Activated T-cell treated with anti-CD3 and anti-CD28 coated beads, Interleukin-2, amount 50 U/mL, for 4 hours (primary cell): ENCODE measurements at regions not wholly inside any gene's neighbourhood (a gene's known extent, or its start where the extent isn't known, plus 50 kb on each side); places are given as distances from the start of the nearest gene placed in this dataset.

ENCODE experiments used
- ATAC-seq, 2 donors: fragments of 200-7000 bp; cut with Tn5 transposase; one replicate each; pipeline ENCODE4 v1.10.0; 2021
- DNase-seq: peaks from one replicate; pipeline ENCODE4 v3.0.0-alpha.2; 2020
- H3K27me3 Mint-ChIP-seq: one replicate; pipeline ENCODE4 v1.8.0; 2021; ENCODE audit warnings: low read depth, mixed read lengths
- H3K36me3 Mint-ChIP-seq: one replicate; pipeline ENCODE4 v1.8.0; 2022; ENCODE audit warnings: mixed read lengths; ENCODE audit not compliant: insufficient read depth
- H3K4me1 Mint-ChIP-seq: one replicate; pipeline ENCODE4 v1.8.0; 2021; ENCODE audit warnings: low read depth, mixed read lengths
- H3K4me3 Mint-ChIP-seq: one replicate; pipeline ENCODE4 v1.8.0; 2021; ENCODE audit warnings: mild to moderate bottlenecking, moderate library complexity, mixed read lengths
- H3K9me3 Mint-ChIP-seq: one replicate; pipeline ENCODE4 v1.8.0; 2021; ENCODE audit warnings: mixed read lengths

GRCh38 chr1:166221316-166221715, 54.5 kb upstream of the FAM78B start:
- Mint-ChIP-seq H3K9me3 (peaks cover 35% of the 10 kb centered on the region), H3K36me3 (no peaks in the 10 kb centered on the region), H3K4me1 (no peaks in the 10 kb centered on the region), H3K4me3 (no peak overlapping the region), H3K27me3 (no peaks in the 10 kb centered on the region)
- DNase-seq (no peak), ATAC-seq (no peak)

DNA sequence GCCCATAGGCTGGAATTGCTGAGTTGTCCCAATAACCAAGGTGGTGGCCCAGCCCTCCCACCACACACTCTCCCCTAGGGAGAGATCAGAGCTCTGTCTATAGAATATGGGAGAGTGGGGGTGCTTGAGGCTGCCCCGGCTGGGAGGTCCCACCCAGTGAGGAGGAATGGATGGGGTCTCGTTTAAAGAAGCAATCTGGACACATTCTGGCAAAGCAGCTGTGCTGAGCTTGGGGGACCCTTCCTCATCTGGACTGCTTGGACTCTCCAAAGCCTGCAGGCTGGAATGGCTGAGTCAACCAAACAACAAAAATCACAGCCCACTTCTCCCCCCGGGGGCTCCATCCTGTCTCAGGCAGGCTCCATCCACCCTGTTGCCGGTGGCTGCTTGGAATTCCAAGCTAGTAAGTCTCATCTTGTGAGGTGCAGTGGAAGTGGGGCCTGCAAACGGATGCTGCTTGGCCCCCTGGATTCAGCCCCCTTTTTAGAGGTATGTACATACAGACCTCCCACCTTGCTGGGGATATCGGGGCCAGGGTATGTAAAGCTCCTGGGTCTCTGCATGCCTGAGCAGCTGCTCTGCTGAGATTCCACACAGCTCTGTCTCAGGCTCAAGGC, 67.1 kb upstream of the FAM78B start:
- no peak for ATAC-seq
- Mint-ChIP-seq H3K9me3 (peaks cover 31% of the 10 kb centered on the region), H3K27me3 (no peaks in the 10 kb centered on the region), H3K4me3 (no peak overlapping the region), H3K36me3 (no peaks in the 10 kb centered on the region), H3K4me1 (no peaks in the 10 kb centered on the region)
- no peak for DNase-seq

DNA sequence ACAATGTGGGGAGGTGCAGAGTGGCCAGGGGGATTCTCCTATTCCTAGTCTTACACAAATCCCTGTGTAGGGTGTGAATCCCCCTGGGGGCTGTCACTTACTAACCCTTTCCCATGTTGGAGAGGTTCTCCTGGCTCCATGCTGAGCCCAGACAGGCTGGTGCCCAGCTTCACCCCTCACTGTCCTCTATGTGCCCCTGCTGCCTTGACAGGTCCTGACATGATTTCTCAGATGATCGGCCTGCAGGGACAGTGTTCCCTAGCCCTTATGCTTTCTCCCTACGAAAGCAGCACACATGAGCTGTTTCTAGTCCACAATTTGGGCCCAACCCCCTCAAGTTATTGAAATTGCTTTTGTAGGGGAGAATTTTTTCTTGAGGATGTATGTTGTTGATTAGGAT, 68.9 kb upstream of the FAM78B start:
- Mint-ChIP-seq H3K36me3 (no peaks in the 10 kb centered on the region), H3K27me3 (no peaks in the 10 kb centered on the region), H3K4me1 (no peaks in the 10 kb centered on the region), H3K9me3 (peaks cover 19% of the 10 kb centered on the region), H3K4me3 (no peak overlapping the region)
- ATAC-seq (no peak), DNase-seq (no peak)

DNA sequence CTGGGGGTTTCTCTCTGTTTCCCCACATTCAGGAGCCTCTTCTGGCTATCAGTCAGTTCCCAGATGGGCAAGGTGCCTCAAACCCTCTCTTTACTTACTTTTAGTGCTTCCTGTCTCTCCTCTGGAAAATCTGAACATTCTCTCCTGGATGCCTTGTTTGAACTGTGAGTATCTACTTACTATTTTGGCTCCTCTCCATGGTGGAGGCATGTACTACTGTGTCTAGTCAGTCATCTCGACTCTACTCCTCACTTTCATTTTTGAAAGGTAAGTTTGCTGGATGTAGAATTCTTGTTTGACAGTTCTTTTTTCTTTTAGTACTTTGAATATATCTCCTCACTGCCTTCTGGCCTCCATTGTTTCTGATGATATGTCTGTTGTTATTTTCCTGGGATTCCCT, 70.9 kb upstream of the FAM78B start:
- Mint-ChIP-seq H3K36me3 (no peaks in the 10 kb centered on the region), H3K4me3 (no peak overlapping the region), H3K27me3 (no peaks in the 10 kb centered on the region), H3K4me1 (no peaks in the 10 kb centered on the region), H3K9me3 (peaks cover 9% of the 10 kb centered on the region)
- DNase-seq: no peak
- ATAC-seq: no peak

DNA sequence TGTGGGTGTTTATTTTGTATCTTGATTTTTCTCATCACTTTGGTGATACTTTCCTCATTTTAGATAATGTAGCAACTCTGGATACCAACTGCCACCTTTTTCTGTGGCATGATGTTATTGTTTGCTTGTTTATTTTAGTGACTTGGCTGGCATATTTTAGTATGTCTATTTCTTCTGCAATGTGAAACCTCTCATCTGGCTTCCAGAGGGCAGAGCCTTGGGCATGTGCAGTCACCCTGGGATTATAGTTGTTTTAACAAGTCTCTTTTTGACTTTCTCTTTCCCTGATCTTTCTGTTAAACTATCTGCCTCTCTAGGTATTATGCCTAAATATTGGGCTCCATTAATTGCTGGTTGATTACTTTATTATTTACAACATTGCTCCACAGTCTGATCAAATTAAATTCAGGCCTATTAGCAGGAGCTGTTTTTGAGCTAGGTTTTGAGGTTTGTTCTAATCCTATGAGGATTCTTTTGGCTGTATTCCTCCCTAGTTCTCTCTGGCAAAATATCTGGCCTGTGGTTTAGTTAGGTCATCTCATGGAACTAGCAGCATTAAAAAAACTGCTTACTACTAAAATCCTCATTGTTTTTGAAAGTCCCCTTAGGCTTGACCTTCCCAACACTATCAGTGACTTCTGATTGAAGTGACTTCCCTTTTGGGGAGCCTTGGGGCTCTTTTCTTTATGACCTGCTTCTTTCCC, 86.4 kb upstream of the FAM78B start:
- H3K9me3 Mint-ChIP-seq: peaks cover 26% of the 10 kb centered on the region
- H3K36me3 Mint-ChIP-seq: no peaks in the 10 kb centered on the region
- no peaks in the 10 kb centered on the region for H3K4me1 Mint-ChIP-seq
- no peak overlapping the region for H3K4me3 Mint-ChIP-seq
- H3K27me3 Mint-ChIP-seq: no peaks in the 10 kb centered on the region
- ATAC-seq: no peak
- no peak for DNase-seq

DNA sequence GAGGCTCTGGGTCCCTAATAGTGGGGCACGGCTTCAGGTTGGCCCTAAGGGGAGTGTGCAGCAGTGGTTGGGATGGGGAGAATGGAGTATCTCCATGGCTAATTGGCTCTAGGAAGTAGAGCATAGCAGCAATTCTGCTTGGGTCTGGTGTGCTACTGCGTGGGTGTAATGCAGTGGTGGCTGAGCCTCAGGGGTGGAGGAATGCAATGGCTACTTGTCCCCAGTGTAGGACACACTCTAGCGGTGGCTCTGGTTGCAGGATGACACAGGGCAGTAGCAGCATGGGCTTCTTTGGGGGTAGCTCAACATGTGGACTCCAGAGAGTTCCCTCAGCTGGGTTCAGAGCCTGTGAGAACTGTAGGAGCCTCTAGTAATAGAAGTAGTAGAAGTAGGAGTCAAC, 91.2 kb upstream of the FAM78B start:
- Mint-ChIP-seq H3K9me3 (peaks cover 15% of the 10 kb centered on the region), H3K4me1 (no peaks in the 10 kb centered on the region), H3K36me3 (no peaks in the 10 kb centered on the region), H3K4me3 (no peak overlapping the region), H3K27me3 (peaks cover 3% of the 10 kb centered on the region)
- ATAC-seq (no peak), DNase-seq (no peak)

- no peak overlapping the region for H3K4me3 Mint-ChIP-seq
- no peaks in the 10 kb centered on the region for H3K36me3 Mint-ChIP-seq
- H3K27me3 Mint-ChIP-seq: peaks cover 5% of the 10 kb centered on the region
- peaks cover 10% of the 10 kb centered on the region for H3K9me3 Mint-ChIP-seq
- ATAC-seq (no peak), DNase-seq (no peak)
- H3K4me1 Mint-ChIP-seq: no peaks in the 10 kb centered on the region
Observed at GRCh38 chr1:166261511-166261910, 94.7 kb upstream of the FAM78B start.

DNA sequence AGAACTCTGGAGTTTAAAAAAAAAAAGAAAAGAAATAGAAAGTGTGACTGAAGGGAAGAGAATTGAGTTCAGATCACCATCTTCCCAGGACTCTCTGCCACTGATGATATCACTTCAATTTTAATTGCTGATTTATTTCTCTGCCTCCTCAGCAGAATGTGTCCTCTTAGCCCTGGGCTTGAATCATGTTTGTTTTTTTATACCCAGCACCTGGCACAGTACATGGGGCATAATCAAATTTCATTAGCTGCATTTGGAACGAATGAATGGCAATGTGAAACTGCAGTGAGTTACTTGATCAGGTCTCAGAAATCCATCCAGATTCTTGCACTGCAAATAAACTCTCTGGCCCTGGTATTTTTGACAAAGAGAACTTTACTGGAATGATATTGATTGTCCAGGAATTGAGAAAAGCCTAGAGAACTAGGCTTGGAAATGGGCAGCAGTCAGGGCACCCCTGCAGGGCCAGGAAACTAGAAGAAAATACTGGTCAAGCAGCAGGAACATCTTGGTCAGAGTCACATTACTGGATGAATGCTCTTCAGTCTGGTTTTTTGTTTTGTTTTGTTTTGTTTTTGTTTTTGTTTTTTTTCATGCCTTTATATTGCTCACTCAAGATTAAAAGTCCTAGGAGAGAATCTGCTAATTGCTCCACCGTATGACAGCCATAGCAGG, 103.8 kb upstream of the FAM78B start:
- peaks cover 7% of the 10 kb centered on the region for H3K9me3 Mint-ChIP-seq
- no peaks in the 10 kb centered on the region for H3K27me3 Mint-ChIP-seq
- DNase-seq (no peak), ATAC-seq (no peak)
- H3K4me1 Mint-ChIP-seq: no peaks in the 10 kb centered on the region
- no peak overlapping the region for H3K4me3 Mint-ChIP-seq
- H3K36me3 Mint-ChIP-seq: no peaks in the 10 kb centered on the region

- Mint-ChIP-seq H3K9me3 (peaks cover 7% of the 10 kb centered on the region), H3K4me3 (no peak overlapping the region), H3K27me3 (no peaks in the 10 kb centered on the region), H3K36me3 (no peaks in the 10 kb centered on the region), H3K4me1 (no peaks in the 10 kb centered on the region)
- ATAC-seq (no peak), DNase-seq (no peak)
Observed at GRCh38 chr1:166271151-166271538, 104.3 kb upstream of the FAM78B start.

DNA sequence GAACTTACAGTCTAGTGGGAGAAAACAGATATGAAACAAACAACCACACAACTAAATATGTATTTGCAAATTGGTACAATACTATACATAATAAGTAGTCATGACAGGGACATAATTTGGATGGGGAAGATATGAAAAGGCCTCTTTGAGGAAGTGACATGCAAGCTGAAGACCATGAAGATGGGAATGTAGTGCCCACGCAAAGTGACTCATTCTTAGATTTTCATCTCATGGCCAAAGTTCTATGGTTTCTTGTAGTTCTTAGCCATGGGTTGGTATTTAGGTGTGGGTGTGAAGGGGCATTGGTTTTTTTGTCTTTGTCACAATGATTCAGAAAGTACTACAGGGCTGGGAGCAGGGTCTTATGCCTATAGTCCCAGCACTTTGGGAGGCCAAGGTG, 105.4 kb upstream of the FAM78B start:
- Mint-ChIP-seq H3K4me1 (no peaks in the 10 kb centered on the region), H3K9me3 (peaks cover 7% of the 10 kb centered on the region), H3K27me3 (no peaks in the 10 kb centered on the region), H3K36me3 (no peaks in the 10 kb centered on the region), H3K4me3 (no peak overlapping the region)
- DNase-seq: no peak
- ATAC-seq: no peak

- no peak for ATAC-seq
- no peak for DNase-seq
- no peak overlapping the region for H3K4me3 Mint-ChIP-seq
- H3K36me3 Mint-ChIP-seq: no peaks in the 10 kb centered on the region
- no peaks in the 10 kb centered on the region for H3K4me1 Mint-ChIP-seq
- peaks cover 7% of the 10 kb centered on the region for H3K9me3 Mint-ChIP-seq
- H3K27me3 Mint-ChIP-seq: no peaks in the 10 kb centered on the region
Observed at GRCh38 chr1:166272851-166273250, 106.0 kb upstream of the FAM78B start.

- Mint-ChIP-seq H3K4me3 (no peak overlapping the region), H3K27me3 (no peaks in the 10 kb centered on the region), H3K36me3 (no peaks in the 10 kb centered on the region), H3K4me1 (no peaks in the 10 kb centered on the region), H3K9me3 (peaks cover 7% of the 10 kb centered on the region)
- no peak for ATAC-seq
- DNase-seq: no peak
Observed at GRCh38 chr1:166273618-166274017, 106.8 kb upstream of the FAM78B start.

DNA sequence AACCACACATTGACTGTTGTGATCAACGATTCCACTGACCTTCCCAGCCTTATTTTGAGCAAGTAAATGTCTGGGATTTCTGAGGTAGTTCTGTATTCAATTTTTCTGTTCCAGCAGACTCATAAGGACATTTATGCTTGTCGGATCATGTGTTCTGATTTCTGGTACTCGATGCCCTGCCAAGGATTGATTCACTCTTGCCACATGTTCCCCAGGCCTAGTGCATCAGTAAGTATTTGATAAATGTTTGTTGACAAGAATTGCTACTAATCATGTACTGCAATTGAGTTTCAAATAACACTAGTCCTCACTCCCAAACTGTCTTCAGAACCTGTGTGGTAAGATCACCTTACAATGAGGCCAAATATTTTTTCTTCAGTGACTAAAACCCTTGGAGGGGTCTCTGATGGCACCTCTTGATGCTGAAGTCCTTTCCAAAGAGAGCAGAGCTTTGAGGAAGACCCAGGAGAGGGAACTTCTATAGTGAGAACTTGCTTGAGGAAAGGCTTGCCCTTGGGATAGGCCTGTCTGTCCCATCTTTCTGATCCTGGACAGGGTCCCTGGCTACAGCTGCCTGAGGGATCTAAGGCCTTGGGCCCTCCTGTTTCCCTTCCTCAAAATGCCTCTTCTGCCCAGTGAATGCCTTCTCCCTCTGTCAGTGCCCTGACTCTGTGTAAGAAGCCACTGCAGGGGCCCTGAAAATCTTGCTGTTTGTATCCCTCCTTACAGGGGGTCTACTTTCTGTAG, 115.8 kb upstream of the FAM78B start:
- DNase-seq (no peak), ATAC-seq (no peak)
- no peaks in the 10 kb centered on the region for H3K9me3 Mint-ChIP-seq
- H3K27me3 Mint-ChIP-seq: no peaks in the 10 kb centered on the region
- no peaks in the 10 kb centered on the region for H3K4me1 Mint-ChIP-seq
- no peak overlapping the region for H3K4me3 Mint-ChIP-seq
- no peaks in the 10 kb centered on the region for H3K36me3 Mint-ChIP-seq

DNA sequence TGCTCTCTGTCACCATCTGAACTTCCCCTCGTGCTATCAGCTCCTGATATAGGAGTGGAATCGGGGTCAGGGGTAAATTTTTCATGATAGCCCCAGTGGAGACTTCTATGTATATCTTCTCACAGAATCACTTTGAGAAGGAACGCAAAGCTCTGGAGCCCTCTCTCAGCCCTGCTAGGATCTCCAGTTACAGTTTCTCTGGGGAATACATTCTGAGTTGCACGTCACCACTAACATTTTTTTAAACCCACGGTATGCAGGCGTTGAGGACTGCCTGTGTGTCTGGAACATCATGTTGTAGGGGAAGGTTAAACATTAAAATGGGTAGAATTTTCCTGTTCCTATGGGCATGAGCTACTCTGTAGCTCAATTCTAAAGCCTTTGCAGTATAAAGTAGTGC, 116.4 kb upstream of the FAM78B start:
- no peak for DNase-seq
- no peaks in the 10 kb centered on the region for H3K4me1 Mint-ChIP-seq
- H3K36me3 Mint-ChIP-seq: no peaks in the 10 kb centered on the region
- no peak overlapping the region for H3K4me3 Mint-ChIP-seq
- ATAC-seq: no peak
- no peaks in the 10 kb centered on the region for H3K9me3 Mint-ChIP-seq
- no peaks in the 10 kb centered on the region for H3K27me3 Mint-ChIP-seq
